GM19397 (cell line): ENCODE measurements at regions not wholly inside any gene's neighbourhood (a gene's known extent, or its start where the extent isn't known, plus 50 kb on each side); places are given as distances from the start of the nearest gene placed in this dataset.

Experiments
- ATAC-seq: cut with Tn5 transposase; IDR thresholded peaks from one replicate; pipeline ENCODE4 v1.9.1; 2021; ENCODE audit warnings: mild to moderate bottlenecking, moderate library complexity; ENCODE audit not compliant: unreplicated experiment

GRCh38 chr16:73185737-73186136, 137.8 kb upstream of the ZFHX3 start:
- ATAC-seq = no peak

- ATAC-seq = no peak
Observed at GRCh38 chr16:73183611-73184092, 135.7 kb upstream of the ZFHX3 start.

- ATAC-seq = no peak
Observed at GRCh38 chr16:73179705-73180331, 131.9 kb upstream of the ZFHX3 start.

- ATAC-seq = no peak
Observed at GRCh38 chr16:73177729-73178295, 129.9 kb upstream of the ZFHX3 start.

GRCh38 chr16:73176577-73177013, 128.7 kb upstream of the ZFHX3 start:
- no peak for ATAC-seq

- ATAC-seq = no peak
Observed at GRCh38 chr16:73172973-73173709, 125.2 kb upstream of the ZFHX3 start.

GRCh38 chr16:73172241-73172972, 124.5 kb upstream of the ZFHX3 start:
- no peak for ATAC-seq

- ATAC-seq = no peak
Observed at GRCh38 chr16:73171901-73172240, 123.9 kb upstream of the ZFHX3 start.

GRCh38 chr16:73171380-73171779, 123.5 kb upstream of the ZFHX3 start:
- ATAC-seq = no peak

GRCh38 chr16:73170612-73171038, 122.7 kb upstream of the ZFHX3 start:
- no peak for ATAC-seq

- no peak for ATAC-seq
Observed at GRCh38 chr16:73166947-73167550, 119.1 kb upstream of the ZFHX3 start.

GRCh38 chr16:73166441-73166851, 118.5 kb upstream of the ZFHX3 start:
- no peak for ATAC-seq

GRCh38 chr16:73163238-73163815, 115.4 kb upstream of the ZFHX3 start:
- ATAC-seq = no peak

GRCh38 chr16:73161977-73162376, 114.0 kb upstream of the ZFHX3 start:
- ATAC-seq = no peak

- no peak for ATAC-seq
Observed at GRCh38 chr16:73159296-73159695, 111.4 kb upstream of the ZFHX3 start.

- no peak for ATAC-seq
Observed at GRCh38 chr16:73157861-73158260, 109.9 kb upstream of the ZFHX3 start.

- no peak for ATAC-seq
Observed at GRCh38 chr16:73154063-73154870, 106.3 kb upstream of the ZFHX3 start.

GRCh38 chr16:73152386-73153125, 104.6 kb upstream of the ZFHX3 start:
- ATAC-seq = no peak

- no peak for ATAC-seq
Observed at GRCh38 chr16:73151941-73152340, 104.0 kb upstream of the ZFHX3 start.
